DMS 273 (cell line): ENCODE measurements at regions not wholly inside any gene's neighbourhood (a gene's known extent, or its start where the extent isn't known, plus 50 kb on each side); places are given as distances from the start of the nearest gene placed in this dataset.
A peak's percentile ranks its signal among the peaks of the same experiment; 100 is the strongest.

Source experiments
- DNase-seq: peaks from one replicate; lab custom pipeline; 2025; ENCODE audit not compliant: unreplicated experiment; lab: John Stamatoyannopoulos, UW

DNA sequence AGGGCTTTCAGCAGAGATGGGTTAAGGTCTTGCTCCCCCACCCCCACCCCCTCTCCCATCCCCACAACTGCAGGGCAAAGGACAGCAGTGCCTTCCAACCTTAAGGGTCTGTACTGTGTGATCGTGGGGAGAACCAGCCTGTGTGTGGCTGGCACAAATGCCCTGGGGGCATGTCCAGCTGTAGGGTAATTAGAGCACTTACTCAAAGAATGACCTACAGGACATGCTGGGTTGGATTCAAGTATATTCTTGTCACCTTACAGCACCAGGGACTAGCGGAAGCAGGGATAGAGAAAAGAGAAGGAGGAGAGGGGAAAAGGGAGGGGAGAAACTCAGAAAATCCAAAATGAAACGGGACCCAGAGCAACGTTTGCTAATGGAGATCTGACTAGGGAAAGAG, 191.3 kb upstream of the GATB start:
- no peak for DNase-seq

DNA sequence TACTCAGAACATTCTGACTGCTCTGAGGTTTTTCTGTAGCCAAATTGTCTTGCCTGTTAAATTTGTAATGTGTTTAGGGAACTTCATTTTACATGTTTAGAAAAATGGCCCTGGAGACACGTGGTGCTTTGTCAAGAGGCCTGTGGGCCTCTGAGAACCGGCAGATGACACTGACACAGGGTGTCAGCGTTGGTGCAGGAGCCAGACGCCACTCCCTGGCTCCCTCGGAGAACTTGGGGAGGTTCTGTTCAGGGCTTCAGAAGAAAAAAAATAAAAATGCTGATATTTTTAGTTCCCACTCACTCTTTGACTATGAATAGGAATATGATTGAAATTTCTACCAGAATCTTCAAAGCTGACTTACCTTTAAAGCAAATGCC, 190.9 kb upstream of the GATB start:
- no peak for DNase-seq

DNA sequence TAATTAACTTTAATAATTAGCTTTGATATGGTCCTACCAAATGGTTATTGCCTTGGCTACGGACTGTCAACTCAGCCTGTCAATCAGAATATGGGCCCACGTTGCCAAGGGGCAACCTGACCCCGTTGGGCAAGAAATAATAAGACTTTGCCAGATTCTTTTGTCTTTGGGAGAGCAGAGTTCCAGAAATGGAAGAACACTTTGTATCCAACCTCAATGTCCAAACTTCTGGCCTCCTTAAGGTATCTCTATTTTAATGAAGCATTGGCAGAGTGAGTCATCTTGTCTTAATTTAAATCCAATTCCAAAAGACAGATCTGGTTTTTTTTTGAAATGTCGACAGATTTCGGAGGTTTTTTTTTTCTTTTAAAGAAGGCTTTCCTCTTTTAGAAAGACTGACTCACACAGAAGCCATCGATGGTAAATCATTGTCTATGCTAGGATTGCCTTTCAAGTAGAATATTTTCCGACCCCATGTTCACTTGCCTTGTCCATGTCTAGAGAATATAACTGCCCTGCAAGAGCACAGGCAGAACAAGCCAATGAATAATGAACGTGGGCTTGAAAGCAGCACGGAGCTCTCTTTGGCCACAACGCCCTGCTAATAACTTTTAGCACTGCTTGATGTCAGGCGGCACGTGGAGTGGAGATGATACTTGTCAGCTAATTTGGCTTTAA, 190.3 kb upstream of the GATB start:
- DNase-seq, result no peak

DNA sequence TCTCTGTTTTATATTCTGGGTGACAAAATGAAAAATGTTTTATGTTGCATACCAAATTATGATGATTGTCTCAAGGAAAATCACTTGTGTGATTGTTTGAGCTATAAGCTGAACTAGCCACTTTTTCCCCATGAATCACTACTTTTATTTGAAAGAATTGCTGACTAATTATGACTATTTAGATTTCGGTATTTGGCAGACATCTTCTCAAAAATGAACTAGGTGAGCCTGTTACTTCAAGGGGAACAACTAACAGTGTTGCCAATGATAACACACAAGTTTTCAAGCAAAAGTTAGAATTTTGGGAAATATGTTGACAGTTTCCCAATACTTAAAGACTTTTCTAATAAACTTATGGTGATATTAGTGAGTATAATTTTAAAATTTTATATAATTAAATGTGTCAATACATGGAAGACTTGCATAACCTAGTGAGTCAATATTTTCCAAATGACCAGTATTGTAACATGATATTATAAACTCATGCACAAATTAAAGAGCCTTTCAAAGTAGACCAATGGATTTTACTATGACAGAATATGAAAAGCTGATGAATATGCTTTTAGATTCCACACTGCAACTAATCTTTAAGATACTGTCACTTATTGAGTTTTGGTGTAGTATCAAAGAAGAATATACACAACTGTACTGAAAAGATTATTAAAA, 187.7 kb upstream of the GATB start:
- no peak for DNase-seq

DNA sequence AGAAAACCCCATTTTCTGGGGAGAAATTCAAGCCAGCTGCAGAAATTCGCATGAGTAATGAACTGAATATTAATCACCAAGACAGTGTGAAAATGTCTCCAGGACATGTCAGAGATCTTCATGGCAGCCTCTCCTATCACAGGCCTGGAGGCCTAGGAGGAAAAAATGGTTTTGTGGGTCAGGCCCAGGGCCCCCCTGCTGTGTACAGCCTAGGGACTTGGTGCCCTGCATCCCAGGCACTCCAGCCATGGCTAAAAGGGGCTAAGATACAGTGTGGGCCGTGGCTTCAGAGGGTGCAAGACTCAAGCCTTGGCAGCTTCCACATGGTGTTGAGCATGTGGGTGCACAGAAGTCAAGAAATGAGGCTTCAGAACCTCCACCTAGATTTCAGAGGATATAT, 185.9 kb upstream of the GATB start:
- no peak for DNase-seq

DNA sequence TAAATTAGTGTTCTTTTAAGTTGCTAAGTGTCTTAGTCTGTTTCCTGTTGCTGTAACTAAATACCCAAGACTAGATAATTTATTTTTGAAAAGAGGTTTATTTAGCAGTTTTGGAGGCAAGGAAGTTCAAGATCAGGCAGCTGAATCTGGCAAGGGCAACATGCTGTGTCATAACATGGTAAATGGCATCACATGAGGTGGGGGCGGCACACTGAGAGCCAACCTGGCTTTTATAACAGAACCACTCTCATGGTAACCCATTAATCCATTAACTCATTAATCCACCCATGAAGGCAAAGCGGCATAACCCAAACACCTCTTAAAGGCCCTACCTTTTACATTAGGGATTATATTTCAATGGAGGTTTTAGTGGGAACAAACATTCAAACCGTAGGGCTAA, 182.2 kb upstream of the GATB start:
- no peak for DNase-seq

DNA sequence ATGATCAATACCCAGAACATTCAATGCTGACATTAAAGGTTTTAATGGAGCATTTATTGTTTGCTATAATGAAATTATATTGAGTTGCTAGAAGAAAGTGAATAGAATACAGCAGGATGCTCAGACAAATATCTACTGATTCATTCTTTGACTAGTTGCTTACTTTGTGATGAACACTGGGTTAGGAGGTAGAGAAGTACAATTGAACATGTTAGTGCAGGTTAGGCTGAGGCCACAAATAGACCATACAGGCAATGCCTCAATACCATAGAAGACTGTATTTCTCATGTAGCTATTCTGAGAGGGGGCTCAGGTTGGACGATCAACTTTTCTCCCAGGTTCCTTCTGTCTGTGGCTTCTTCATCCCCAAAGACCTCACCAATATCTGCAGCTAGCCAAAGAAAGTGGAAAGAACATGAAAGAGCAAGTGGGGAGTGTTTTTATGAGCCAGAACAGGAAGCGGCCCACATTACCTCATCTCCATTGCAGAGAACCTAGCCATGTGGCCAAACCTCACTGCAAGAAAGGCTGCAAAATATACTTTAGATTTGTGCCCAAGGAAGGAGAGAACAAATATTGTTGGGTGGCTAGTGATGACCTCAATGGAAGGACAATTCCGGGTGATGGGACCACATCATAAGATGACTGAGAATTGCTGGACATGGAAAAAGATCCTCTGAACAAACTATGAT, 180.3 kb upstream of the GATB start:
- no peak for DNase-seq

DNA sequence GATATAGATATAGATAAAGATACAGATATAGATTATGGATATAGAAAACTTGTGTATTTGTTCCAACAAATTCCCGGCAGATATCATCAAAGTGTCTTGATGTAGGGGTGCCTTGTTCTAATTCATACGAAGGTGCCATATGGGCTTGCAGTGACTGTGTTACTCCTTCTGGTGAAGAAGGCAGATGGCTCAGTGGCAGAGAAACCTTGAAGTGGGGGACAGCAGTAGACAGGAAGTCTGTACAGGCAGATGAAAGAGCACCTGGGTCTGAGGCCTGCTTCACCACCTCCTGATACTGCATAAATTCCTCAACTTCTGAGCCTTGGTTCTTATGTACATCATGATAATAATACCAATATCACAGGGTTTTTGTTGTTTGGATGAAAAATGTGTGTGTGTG, 179.5 kb upstream of the GATB start:
- peak; percentile 4 for DNase-seq

DNA sequence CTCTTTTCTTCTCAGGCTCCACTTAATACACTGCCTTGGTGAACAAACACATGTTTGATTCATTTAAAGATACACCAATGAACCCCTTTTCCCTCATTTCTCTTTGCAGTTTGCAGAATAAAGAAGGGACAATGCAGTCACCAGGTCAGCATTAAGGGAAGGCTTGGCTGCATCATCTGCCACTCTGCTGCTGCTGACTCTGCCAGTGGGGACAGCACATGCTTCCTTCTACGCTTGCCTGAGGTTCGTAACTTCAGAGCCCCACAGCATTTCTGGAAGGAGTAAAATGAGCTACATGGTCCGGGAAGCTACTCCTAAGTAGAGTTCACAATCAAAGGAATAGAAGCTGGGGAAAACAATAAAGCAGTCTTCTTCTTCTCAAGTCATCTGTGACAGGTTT, 178.9 kb upstream of the GATB start:
- DNase-seq, result no peak

DNA sequence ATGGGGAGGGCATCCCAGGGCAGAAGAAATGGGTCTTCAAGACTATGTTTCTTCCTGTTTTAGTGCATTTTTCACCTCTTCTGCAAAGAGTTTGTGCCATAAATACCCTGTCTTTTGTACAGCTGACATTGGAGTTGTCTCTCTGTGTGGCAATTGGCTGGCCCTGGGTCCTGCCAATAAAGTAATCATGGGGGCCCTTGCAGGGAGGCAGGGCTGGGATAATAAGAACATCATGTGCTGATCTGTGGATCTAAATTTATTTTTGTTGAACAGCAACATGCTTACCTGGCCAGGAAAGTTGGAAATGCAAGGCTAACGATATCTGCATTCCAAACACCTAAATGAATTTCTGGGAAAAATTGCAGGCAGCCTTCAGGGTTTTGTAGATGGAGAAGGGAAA, 174.6 kb upstream of the GATB start:
- no peak for DNase-seq

DNA sequence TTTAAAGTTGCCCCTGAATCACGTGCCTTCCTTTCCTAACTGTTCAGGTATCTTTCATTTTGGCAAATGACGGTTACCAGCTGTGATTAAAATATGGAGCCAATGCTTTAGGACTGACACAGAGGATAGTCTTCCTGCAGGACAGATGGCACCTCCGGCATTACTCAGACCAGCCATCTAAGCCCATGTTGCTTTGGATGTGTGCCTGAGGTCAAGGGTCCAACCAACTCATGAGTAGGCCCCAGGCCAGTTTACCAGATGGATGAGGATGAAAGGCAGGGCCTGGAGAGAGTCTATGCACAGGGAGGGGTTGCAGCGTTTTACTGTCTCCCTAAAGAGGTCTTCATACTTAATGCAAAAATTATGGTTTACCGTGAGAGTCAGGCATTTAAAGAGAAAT, 174.0 kb upstream of the GATB start:
- peak; percentile 5 for DNase-seq

DNA sequence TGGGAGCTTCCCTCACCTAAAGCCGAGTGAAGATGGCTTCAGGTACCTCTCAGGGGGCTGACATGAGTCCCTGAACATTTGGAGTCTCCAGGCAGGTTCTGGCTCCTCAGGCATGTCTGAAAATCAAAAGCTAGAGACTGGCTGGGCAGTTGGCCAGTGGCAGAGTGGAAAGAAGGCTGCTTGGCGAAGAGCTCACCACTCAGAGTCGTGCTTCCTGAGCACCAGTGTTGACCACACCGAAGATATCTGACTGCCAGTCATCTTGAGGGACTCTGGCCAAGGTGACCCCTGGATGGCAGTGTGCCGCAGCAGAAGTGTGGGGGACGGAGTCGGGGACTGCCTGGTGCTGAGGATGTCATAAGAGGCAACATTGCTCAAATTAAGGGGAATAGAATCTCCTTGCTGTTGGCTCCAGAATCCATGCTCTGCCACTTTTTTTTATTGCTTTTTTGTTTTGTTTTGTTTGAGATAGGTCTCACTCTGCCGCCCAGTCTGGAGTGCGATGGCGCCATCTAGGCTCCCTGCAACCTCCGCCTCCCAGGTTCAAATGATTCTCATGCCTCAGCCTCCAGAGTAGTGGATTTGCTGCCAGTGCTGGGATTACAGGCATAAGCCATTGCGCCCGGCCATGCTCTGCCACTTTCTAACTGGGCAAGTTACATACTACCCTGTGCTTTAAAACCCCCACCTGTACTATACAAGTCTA, 172.5 kb upstream of the GATB start:
- no peak for DNase-seq

DNA sequence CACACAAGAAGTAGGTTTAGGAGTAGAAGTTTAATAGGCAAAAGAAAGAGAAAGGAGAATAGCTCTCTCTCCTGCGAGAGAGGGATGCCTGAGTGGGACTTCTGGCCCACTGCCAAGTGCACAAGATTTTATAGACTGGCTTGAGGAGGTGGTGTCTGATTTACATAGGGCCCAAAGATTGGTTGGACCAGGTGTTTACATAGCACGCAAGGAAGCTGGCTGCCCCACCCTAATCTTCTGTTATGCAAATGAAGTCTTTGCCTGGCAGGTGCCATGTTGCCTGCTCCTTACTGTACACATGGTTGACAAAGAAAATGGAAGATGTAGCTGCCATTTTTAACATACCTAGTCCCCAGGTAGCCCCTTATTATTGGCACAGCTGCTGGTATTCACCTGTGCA, 170.8 kb upstream of the GATB start:
- no peak for DNase-seq

DNA sequence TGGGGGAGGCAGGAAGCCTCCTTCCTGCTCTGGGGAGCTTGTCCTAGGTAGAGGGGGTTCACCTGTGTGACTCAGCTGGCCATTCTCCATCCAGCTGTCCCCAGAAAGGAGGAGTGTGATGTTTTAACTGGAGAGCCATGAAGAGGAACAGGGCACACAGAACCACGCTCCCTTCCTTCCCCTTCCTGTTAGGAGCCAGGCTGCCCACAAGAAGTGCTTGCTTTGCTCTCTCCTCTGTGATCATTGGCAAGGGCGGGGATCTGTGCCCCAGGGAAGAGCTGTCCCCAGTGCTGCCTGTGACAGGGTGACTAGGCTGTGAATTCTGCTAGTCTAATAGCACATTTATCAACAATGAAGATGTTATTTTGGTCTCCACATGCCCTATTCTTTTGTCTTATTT, 169.6 kb upstream of the GATB start:
- DNase-seq, result no peak

DNA sequence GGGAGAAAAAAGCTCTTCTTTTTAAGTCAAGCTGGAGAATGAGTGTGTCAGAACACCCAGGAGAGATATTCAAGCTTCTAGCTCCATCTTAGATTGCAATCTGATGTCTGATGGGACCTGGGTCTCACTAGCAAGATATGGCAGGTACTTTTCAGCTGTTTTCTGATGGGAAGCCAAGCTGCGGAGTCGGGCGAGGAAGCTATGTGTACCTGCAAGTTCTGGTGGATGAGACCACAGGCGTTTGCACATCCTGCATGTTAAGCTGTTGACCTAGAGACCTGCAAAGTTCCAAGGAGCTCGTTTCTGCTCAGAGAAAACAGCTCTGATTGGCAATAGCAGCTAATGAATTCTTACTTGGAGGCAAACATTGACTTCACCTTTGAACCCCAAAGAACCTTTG, 167.3 kb upstream of the GATB start:
- no peak for DNase-seq

DNA sequence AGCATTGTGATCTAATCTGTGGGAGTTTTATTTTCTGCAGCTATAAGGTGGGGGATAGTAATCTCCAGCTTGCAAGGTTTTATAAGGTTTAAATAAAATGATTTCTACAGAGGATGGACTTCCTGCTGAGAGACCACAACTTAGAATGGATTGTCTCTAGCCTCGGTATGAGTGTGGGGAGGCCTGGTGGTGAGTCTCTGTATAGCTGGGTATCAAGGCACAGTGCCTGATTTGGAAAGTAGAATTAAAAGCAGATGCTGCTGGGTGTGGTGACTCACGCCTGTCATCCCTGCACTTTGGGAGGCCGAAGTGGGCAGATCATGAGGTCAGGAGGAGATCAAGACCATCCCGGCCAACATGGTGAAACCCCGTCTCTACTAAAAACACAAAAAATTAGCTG, 162.0 kb upstream of the GATB start:
- DNase-seq, result no peak

DNA sequence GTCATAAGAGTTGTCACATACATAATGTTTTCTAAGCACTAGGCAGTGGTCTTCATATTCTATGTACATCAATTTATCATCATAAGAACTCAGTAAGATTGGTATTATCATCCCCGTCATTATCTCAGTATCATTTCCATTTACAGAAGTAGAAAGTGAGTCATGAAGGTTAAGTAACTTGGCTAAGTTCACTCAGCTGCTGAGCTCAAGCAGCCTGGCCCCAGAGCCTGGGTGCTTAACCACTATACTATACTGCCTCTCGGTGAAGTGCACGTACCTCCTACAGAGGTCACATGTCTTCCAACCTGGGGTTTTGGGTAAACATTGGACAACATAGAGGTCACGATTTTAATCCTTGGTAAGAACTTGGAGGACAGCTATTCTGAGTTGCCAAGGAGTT, 161.5 kb upstream of the GATB start:
- DNase-seq, result no peak

DNA sequence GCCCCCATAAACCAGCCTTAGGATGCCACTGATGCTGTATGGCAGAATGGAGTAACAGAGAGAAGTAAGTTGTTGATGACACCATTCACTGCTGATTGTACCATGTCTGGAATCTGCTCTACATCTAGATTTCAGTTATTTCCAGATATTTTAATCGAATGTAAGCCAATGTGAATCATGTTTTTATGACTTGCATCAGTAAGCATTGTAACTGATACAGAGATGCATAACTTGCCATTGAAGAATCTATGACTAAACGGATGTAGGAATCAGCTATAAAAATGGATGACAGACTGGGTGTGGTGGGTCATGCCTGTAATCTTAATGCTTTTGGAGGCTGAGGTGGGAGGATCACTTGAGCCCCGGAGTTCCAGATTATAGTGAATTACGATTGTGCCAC, 161.0 kb upstream of the GATB start:
- no peak for DNase-seq

DNA sequence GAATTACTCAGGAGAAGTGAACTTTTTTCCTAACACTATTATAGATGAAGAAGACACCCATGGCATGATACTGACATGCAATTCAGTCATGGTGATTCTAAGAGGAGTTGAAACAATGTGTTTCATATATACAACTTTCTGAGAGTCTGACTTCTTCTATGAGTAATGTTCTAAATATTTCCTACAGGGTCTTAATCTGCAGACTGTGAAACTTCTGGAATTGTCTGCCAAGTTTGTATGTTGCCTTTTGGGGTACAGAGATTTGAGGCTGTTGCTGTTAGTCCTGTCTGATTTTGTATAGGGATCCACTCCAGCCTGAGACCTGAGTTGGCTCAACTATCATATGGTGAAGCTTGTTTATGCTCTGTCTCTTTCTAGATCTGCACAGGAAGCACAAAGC, 160.6 kb upstream of the GATB start:
- DNase-seq, result no peak

DNA sequence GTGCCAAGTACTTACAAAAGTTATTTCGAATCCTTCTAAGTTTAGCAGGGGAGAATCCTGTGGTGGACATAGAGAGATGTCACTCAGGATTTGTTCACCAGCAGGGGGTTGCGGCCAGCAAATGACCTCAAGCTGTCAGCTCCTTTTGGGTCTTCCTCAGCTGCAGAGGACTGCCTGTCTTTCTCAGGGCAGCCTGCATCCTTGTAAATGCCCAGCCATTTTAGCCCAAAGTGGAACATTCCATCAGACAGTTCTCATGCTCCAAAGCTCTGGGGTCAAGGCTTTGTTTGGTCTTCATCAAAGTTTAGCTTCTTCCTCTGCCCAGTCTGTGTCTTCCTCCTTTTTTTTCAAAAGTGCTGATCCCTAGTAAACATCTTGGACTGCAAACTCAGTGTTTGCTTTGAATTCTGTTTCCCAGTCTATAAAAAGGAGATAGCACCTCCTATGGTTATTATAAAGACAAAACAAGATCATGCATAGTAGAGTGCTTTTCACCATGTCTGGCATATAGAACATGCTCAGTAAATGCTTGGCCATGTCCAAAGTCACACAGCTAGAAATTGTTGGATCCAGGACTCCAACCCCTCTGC, 156.4 kb upstream of the GATB start:
- DNase-seq, result no peak

DNA sequence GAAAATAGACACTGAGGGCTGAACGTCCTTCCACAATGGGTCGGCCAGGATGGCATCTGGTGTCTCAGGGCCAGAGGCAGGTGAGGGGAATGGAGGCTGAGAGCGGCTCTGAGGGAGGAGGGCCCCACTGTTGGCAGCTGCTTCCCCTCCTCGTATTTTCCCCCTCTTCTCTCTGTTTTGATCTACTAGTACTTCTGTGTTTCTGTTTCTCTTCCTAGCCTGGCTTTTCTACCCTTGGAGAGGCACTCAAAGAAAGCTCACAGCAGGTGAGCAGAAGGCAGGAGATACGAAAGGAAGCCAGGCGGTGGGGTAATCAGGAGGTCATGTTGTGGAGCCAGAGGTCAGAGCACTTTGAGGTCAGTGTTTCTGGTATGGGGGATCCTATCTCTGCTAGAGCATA, 151.8 kb upstream of the GATB start:
- DNase-seq, result no peak

DNA sequence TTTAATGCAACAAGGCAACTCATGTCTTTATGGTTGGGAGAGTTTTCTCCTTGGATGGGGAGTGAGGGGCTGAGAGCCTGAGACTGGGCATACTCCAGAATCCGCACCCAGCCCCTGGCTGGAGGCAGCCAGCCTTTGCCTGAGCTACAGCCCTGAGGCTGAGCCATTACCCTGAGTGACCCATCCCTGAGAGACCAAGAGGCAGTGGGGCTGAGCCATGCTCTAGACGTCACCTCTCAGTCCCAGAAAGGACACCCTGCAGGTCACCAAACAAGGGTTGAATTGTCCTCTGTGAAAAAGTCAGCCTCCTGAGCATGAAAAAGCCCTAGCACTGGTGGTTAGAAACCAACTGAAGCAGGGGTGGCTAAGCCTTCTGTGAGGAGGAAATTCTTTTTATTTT, 151.2 kb upstream of the GATB start:
- DNase-seq, result no peak
